Immature natural killer cell (primary cell): ENCODE measurements at regions not wholly inside any gene's neighbourhood (a gene's known extent, or its start where the extent isn't known, plus 50 kb on each side); places are given as distances from the start of the nearest gene placed in this dataset.

Experiments used
- DNase-seq, 3 donors: peaks; one replicate each; pipeline ENCODE4 v3.0.0; 2022; ENCODE audit warnings: mixed read lengths in 1 of 3
- H3K27ac Mint-ChIP-seq, 6 donors: one replicate each; pipeline ENCODE4 v1.8.0; 2020; ENCODE audit warnings: mixed read lengths in 6 of 6, mild to moderate bottlenecking in 5 of 6, inconsistent platforms in 4 of 6, moderate library complexity in 3 of 6
- H3K27me3 Mint-ChIP-seq, 3 donors: one replicate each; pipeline ENCODE4 v1.8.0; 2020 to 2021; ENCODE audit warnings: low read depth in 3 of 3, mild to moderate bottlenecking in 3 of 3, mixed read lengths in 3 of 3, moderate library complexity in 3 of 3, inconsistent platforms in 1 of 3
- H3K36me3 Mint-ChIP-seq, 3 donors: one replicate each; pipeline ENCODE4 v1.8.0; 2020; ENCODE audit warnings: mixed read lengths in 3 of 3, inconsistent platforms in 2 of 3, mild to moderate bottlenecking in 2 of 3
- H3K4me1 Mint-ChIP-seq, 2 donors: one replicate each; pipeline ENCODE4 v1.8.0; 2020; ENCODE audit warnings: inconsistent platforms in 2 of 2, mild to moderate bottlenecking in 2 of 2, mixed read lengths in 2 of 2, moderate library complexity in 1 of 2
- H3K4me3 Mint-ChIP-seq, 5 donors: one replicate each; pipeline ENCODE4 v1.8.0; 2020; ENCODE audit warnings: mild to moderate bottlenecking in 5 of 5, mixed read lengths in 5 of 5, inconsistent platforms in 3 of 5, moderate library complexity in 3 of 5
- H3K9me3 Mint-ChIP-seq, 6 donors: one replicate each; pipeline ENCODE4 v1.8.0; 2020; ENCODE audit warnings: mild to moderate bottlenecking in 6 of 6, mixed read lengths in 6 of 6, inconsistent platforms in 4 of 6, moderate library complexity in 3 of 6

- H3K9me3 Mint-ChIP-seq = no peaks in the 10 kb centered on the region
- H3K27ac Mint-ChIP-seq = no peak overlapping the region
- no peaks in the 10 kb centered on the region for H3K4me1 Mint-ChIP-seq
- H3K27me3 Mint-ChIP-seq = peaks cover 0 to 6% (median 0%) of the 10 kb centered on the region in 3 donors
- H3K4me3 Mint-ChIP-seq = no peak overlapping the region
- DNase-seq = no peak
- no peaks in the 10 kb centered on the region for H3K36me3 Mint-ChIP-seq
These were observed 168.9 kb downstream of the RHOU start for GRCh38 chr1:228904222-228904621.

- peaks cover 0 to 3% (median 0%) of the 10 kb centered on the region in 3 donors for H3K27me3 Mint-ChIP-seq
- H3K27ac Mint-ChIP-seq = no peak overlapping the region
- no peaks in the 10 kb centered on the region for H3K4me1 Mint-ChIP-seq
- no peak for DNase-seq
- H3K4me3 Mint-ChIP-seq = no peak overlapping the region
- H3K36me3 Mint-ChIP-seq = no peaks in the 10 kb centered on the region
- no peaks in the 10 kb centered on the region for H3K9me3 Mint-ChIP-seq
These were observed 170.4 kb downstream of the RHOU start for GRCh38 chr1:228905701-228906101.

- Mint-ChIP-seq H3K36me3 (no peaks in the 10 kb centered on the region), H3K9me3 (no peaks in the 10 kb centered on the region), H3K27ac (no peak overlapping the region), H3K27me3 (peaks cover 0 to 3% (median 0%) of the 10 kb centered on the region in 3 donors), H3K4me3 (no peak overlapping the region), H3K4me1 (no peaks in the 10 kb centered on the region)
- DNase-seq = no peak
These were observed 171.1 kb downstream of the RHOU start for GRCh38 chr1:228906223-228906860.

GRCh38 chr1:228911225-228912210 is 176.2 kb downstream of the RHOU start:
- no peak overlapping the region for H3K27ac Mint-ChIP-seq
- no peak overlapping the region for H3K4me3 Mint-ChIP-seq

GRCh38 chr1:228913626-228914414 is 178.5 kb downstream of the RHOU start:
- no peak overlapping the region for H3K4me3 Mint-ChIP-seq
- H3K36me3 Mint-ChIP-seq = no peaks in the 10 kb centered on the region
- no peak overlapping the region for H3K27ac Mint-ChIP-seq
- peaks cover 0 to 5% (median 0%) of the 10 kb centered on the region in 3 donors for H3K27me3 Mint-ChIP-seq
- no peak for DNase-seq
- H3K4me1 Mint-ChIP-seq = peaks cover under 1 to 3% of the 10 kb centered on the region in 2 donors
- no peaks in the 10 kb centered on the region for H3K9me3 Mint-ChIP-seq

More at GRCh38 chr1:228911225-228912210, 176.2 kb downstream of the RHOU start:
- Mint-ChIP-seq H3K9me3 (no peaks in the 10 kb centered on the region), H3K4me1 (no peaks in the 10 kb centered on the region), H3K27me3 (peaks cover 0 to 2% (median 0%) of the 10 kb centered on the region in 3 donors), H3K36me3 (no peaks in the 10 kb centered on the region)
- no peak for DNase-seq

GRCh38 chr1:228914700-228915099 is 179.4 kb downstream of the RHOU start:
- peaks cover 4 to 9% of the 10 kb centered on the region in 2 donors for H3K4me1 Mint-ChIP-seq
- no peak for DNase-seq

GRCh38 chr1:228917342-228917741 is 182.1 kb downstream of the RHOU start:
- Mint-ChIP-seq H3K9me3 (no peaks in the 10 kb centered on the region), H3K27ac (no peak overlapping the region), H3K27me3 (peaks cover 0 to 6% (median 5%) of the 10 kb centered on the region in 3 donors), H3K36me3 (no peaks in the 10 kb centered on the region), H3K4me3 (no peak overlapping the region), H3K4me1 (peaks cover 24 to 33% of the 10 kb centered on the region in 2 donors)
- DNase-seq = no peak

More at GRCh38 chr1:228914700-228915099, 179.4 kb downstream of the RHOU start:
- Mint-ChIP-seq H3K9me3 (no peaks in the 10 kb centered on the region), H3K27ac (no peak overlapping the region), H3K4me3 (no peak overlapping the region), H3K27me3 (peaks cover 0 to 5% (median 2%) of the 10 kb centered on the region in 3 donors), H3K36me3 (no peaks in the 10 kb centered on the region)

- Mint-ChIP-seq H3K27ac (no peak overlapping the region), H3K27me3 (peaks cover 0 to 6% (median 5%) of the 10 kb centered on the region in 3 donors), H3K4me3 (no peak overlapping the region), H3K36me3 (no peaks in the 10 kb centered on the region), H3K9me3 (no peaks in the 10 kb centered on the region), H3K4me1 (peaks cover 24 to 33% of the 10 kb centered on the region in 2 donors)
- DNase-seq = no peak
These were observed 182.5 kb downstream of the RHOU start for GRCh38 chr1:228917755-228918154.

GRCh38 chr1:228918335-228918734 is 183.1 kb downstream of the RHOU start:
- Mint-ChIP-seq H3K36me3 (no peaks in the 10 kb centered on the region), H3K27me3 (peaks cover 0 to 6% (median 5%) of the 10 kb centered on the region in 3 donors), H3K9me3 (no peaks in the 10 kb centered on the region), H3K4me3 (no peak overlapping the region), H3K4me1 (peaks cover 24 to 33% of the 10 kb centered on the region in 2 donors), H3K27ac (peak overlapping the region in 1 of 6 donors; percentile 55)
- no peak for DNase-seq

GRCh38 chr1:228919914-228920313 is 184.6 kb downstream of the RHOU start:
- H3K27ac Mint-ChIP-seq = peak overlapping the region in 1 of 6 donors; percentile 13
- H3K9me3 Mint-ChIP-seq = no peaks in the 10 kb centered on the region
- H3K4me3 Mint-ChIP-seq = peak overlapping the region in 2 of 5 donors; percentile 3 to 10
- DNase-seq = peak in 2 of 3 donors; percentile 19 to 25
- peaks cover 24 to 33% of the 10 kb centered on the region in 2 donors for H3K4me1 Mint-ChIP-seq
- H3K36me3 Mint-ChIP-seq = no peaks in the 10 kb centered on the region
- H3K27me3 Mint-ChIP-seq = peaks cover 0 to 6% (median 5%) of the 10 kb centered on the region in 3 donors

GRCh38 chr1:228920831-228921230 is 185.6 kb downstream of the RHOU start:
- Mint-ChIP-seq H3K9me3 (no peaks in the 10 kb centered on the region), H3K4me1 (peaks cover 24 to 33% of the 10 kb centered on the region in 2 donors), H3K27ac (peak overlapping the region in 2 of 6 donors; percentile 19 to 53), H3K27me3 (peaks cover 0 to 9% (median 5%) of the 10 kb centered on the region in 3 donors), H3K4me3 (peak overlapping the region in 1 of 5 donors; percentile 28), H3K36me3 (no peaks in the 10 kb centered on the region)
- no peak for DNase-seq

- H3K4me1 Mint-ChIP-seq = peaks cover 24 to 33% of the 10 kb centered on the region in 2 donors
- no peak overlapping the region for H3K4me3 Mint-ChIP-seq
- no peaks in the 10 kb centered on the region for H3K9me3 Mint-ChIP-seq
- H3K27ac Mint-ChIP-seq = peak overlapping the region in 3 of 6 donors; percentile 13 to 53 (median 52)
- no peaks in the 10 kb centered on the region for H3K36me3 Mint-ChIP-seq
- H3K27me3 Mint-ChIP-seq = peaks cover 0 to 9% (median 3%) of the 10 kb centered on the region in 3 donors
- DNase-seq = no peak
These were observed 186.2 kb downstream of the RHOU start for GRCh38 chr1:228921481-228921880.

GRCh38 chr1:228922722-228923376 is 187.6 kb downstream of the RHOU start:
- H3K36me3 Mint-ChIP-seq = no peaks in the 10 kb centered on the region
- no peak overlapping the region for H3K4me3 Mint-ChIP-seq
- DNase-seq = no peak
- no peaks in the 10 kb centered on the region for H3K9me3 Mint-ChIP-seq
- H3K27ac Mint-ChIP-seq = no peak overlapping the region
- H3K27me3 Mint-ChIP-seq = peaks cover 0 to 9% (median 0%) of the 10 kb centered on the region in 3 donors
- peaks cover 24 to 33% of the 10 kb centered on the region in 2 donors for H3K4me1 Mint-ChIP-seq
